Tibial nerve (tissue), 4 donors: ENCODE measurements at regions not wholly inside any gene's neighbourhood (a gene's known extent, or its start where the extent isn't known, plus 50 kb on each side); places are given as distances from the start of the nearest gene placed in this dataset.

Experiments
- DNase-seq, 2 donors: peaks; one replicate each; pipeline ENCODE4 v3.0.0-alpha.2; 2019; ENCODE audit warnings: low spot score in 2 of 2
- H3K27ac ChIP-seq, 4 donors: fragments of 200-600 bp; sonication (generic) in 3 of 4; one replicate each; pipeline ENCODE4 v1.5.1; 2017 to 2019; ENCODE audit warnings: mild to moderate bottlenecking in 1 of 4
- H3K27me3 ChIP-seq, 2 donors: fragments of 200-600 bp; sonication (generic) in 1 of 2; one replicate each; pipeline versions ENCODE4 v1.5.1 to v1.6.0; 2017 to 2019
- H3K36me3 ChIP-seq, 3 donors: fragments of 200-600 bp; sonication (generic); one replicate each; pipeline ENCODE4 v1.5.1; 2018 to 2019
- H3K4me1 ChIP-seq, 4 donors: fragments of 200-600 bp; sonication (generic) in 3 of 4; one replicate each; pipeline ENCODE4 v1.5.1; 2017 to 2019
- H3K4me3 ChIP-seq, 4 donors: fragments of 200-600 bp; sonication (generic) in 3 of 4; one replicate each; pipeline ENCODE4 v1.5.1; 2017 to 2019; ENCODE audit warnings: mild to moderate bottlenecking in 1 of 4, moderate library complexity in 1 of 4
- H3K9me3 ChIP-seq, 4 donors: fragments of 200-600 bp; sonication (generic) in 3 of 4; one replicate each; pipeline ENCODE4 v1.5.1; 2017 to 2019
- CTCF ChIP-seq, 5 experiments: fragments of 200-600 bp in 3 of 5; fragments of 450-650 bp in 2 of 5; sonication (generic) in 3 of 5; IDR thresholded peaks; one replicate each; pipeline ENCODE4 v1.5.1; 2016 to 2019; ENCODE audit warnings: antibody characterized with exemption in 5 of 5, mild to moderate bottlenecking in 3 of 5, moderate library complexity in 2 of 5
- EP300 ChIP-seq, 2 donors: sonication (generic); formaldehyde crosslinking; IDR thresholded peaks; one replicate each; pipeline ENCODE4 v1.6.1; 2017; ENCODE audit warnings: antibody characterized with exemption in 2 of 2, mild to moderate bottlenecking in 1 of 2
- POLR2A ChIP-seq, 2 donors: fragments of 450-650 bp; IDR thresholded peaks; one replicate each; pipeline ENCODE4 v1.6.1; 2017; ENCODE audit warnings: antibody characterized with exemption in 2 of 2, mild to moderate bottlenecking in 2 of 2, moderate library complexity in 2 of 2
- WGBS, 2 donors: methylation state at CpG; one replicate each; pipeline ENCODE4 v1.1.5; 2018; 5-methylcytosine and 5-hydroxymethylcytosine counted together

GRCh38 chr11:45449036-45449601 lies 163.0 kb upstream of the SYT13 start:
- no peaks in the 10 kb centered on the region for H3K9me3 ChIP-seq
- H3K27ac ChIP-seq, result no peak overlapping the region
- TF ChIP-seq CTCF (IDR thresholded peaks at IDR 0.05), result no peak
- no peak for TF ChIP-seq POLR2A (IDR thresholded peaks at IDR 0.05)
- TF ChIP-seq EP300 (IDR thresholded peaks at IDR 0.05), result no peak
- H3K27me3 ChIP-seq, result peaks cover 0 to 7% of the 10 kb centered on the region in 2 donors
- 67 to 69% methylated on average over 9 of the region's 9 CpGs for WGBS, 2 donors
- DNase-seq, result no peak
- H3K36me3 ChIP-seq, result no peaks in the 10 kb centered on the region
- H3K4me1 ChIP-seq, result no peaks in the 10 kb centered on the region
- H3K4me3 ChIP-seq, result no peak overlapping the region

- Histone ChIP-seq H3K9me3 (no peaks in the 10 kb centered on the region), H3K4me1 (no peaks in the 10 kb centered on the region), H3K36me3 (no peaks in the 10 kb centered on the region), H3K27me3 (peaks cover 0 to 8% of the 10 kb centered on the region in 2 donors), H3K27ac (no peak overlapping the region), H3K4me3 (no peak overlapping the region)
- TF ChIP-seq POLR2A (IDR thresholded peaks at IDR 0.05), result no peak
- TF ChIP-seq CTCF (IDR thresholded peaks at IDR 0.05), result no peak
- no peak for TF ChIP-seq EP300 (IDR thresholded peaks at IDR 0.05)
- DNase-seq, result no peak
- WGBS, 2 donors, result 70 to 76% methylated on average over 5 of the region's 5 CpGs
These were observed 162.4 kb upstream of the SYT13 start for GRCh38 chr11:45448561-45448960.

GRCh38 chr11:45446998-45447397 lies 160.9 kb upstream of the SYT13 start:
- WGBS, 2 donors, result 56 to 62% methylated on average over 8 of the region's 8 CpGs
- Histone ChIP-seq H3K4me3 (no peak overlapping the region), H3K9me3 (no peaks in the 10 kb centered on the region), H3K27me3 (peaks cover 0 to 8% of the 10 kb centered on the region in 2 donors), H3K27ac (no peak overlapping the region), H3K4me1 (no peaks in the 10 kb centered on the region), H3K36me3 (no peaks in the 10 kb centered on the region)
- DNase-seq, result no peak
- TF ChIP-seq EP300 (IDR thresholded peaks at IDR 0.05), result no peak
- TF ChIP-seq CTCF (IDR thresholded peaks at IDR 0.05), result no peak

GRCh38 chr11:45446434-45446833 lies 160.3 kb upstream of the SYT13 start:
- no peak overlapping the region for H3K27ac ChIP-seq
- DNase-seq, result no peak
- TF ChIP-seq POLR2A (IDR thresholded peaks at IDR 0.05), result no peak
- no peak for TF ChIP-seq CTCF (IDR thresholded peaks at IDR 0.05)
- no peak for TF ChIP-seq EP300 (IDR thresholded peaks at IDR 0.05)
- H3K36me3 ChIP-seq, result no peaks in the 10 kb centered on the region
- H3K4me1 ChIP-seq, result no peaks in the 10 kb centered on the region
- H3K27me3 ChIP-seq, result peaks cover 0 to 8% of the 10 kb centered on the region in 2 donors
- H3K4me3 ChIP-seq, result no peak overlapping the region
- 91 to 93% methylated on average over 5 of the region's 5 CpGs for WGBS, 2 donors
- H3K9me3 ChIP-seq, result no peaks in the 10 kb centered on the region

GRCh38 chr11:45444796-45445195 lies 158.7 kb upstream of the SYT13 start:
- Histone ChIP-seq H3K27ac (no peak overlapping the region), H3K4me1 (no peaks in the 10 kb centered on the region), H3K36me3 (no peaks in the 10 kb centered on the region), H3K4me3 (no peak overlapping the region), H3K27me3 (peaks cover 0 to 8% of the 10 kb centered on the region in 2 donors), H3K9me3 (peaks cover 0 to 5% (median 0%) of the 10 kb centered on the region in 4 donors)
- DNase-seq, result no peak
- WGBS, 2 donors, result 43 to 48% methylated on average over 6 of the region's 6 CpGs
- TF ChIP-seq POLR2A (IDR thresholded peaks at IDR 0.05) (no peak), EP300 (IDR thresholded peaks at IDR 0.05) (no peak), CTCF (IDR thresholded peaks at IDR 0.05) (no peak)
